Suppressor macrophage treated with lipopolysaccharide for 4 hours (primary cell): ENCODE measurements at regions not wholly inside any gene's neighbourhood (a gene's known extent, or its start where the extent isn't known, plus 50 kb on each side); places are given as distances from the start of the nearest gene placed in this dataset.
"Not testable (repeated sequence)": the region's sequence is repeated elsewhere in the genome, so short reads cannot be mapped to it uniquely, and the experiment has no call there.

ENCODE experiments used
- DNase-seq: peaks from one replicate; pipeline ENCODE4 v3.0.0-alpha.2; 2020

GRCh38 chr5:36482812-36483211 is 123.6 kb upstream of the SLC1A3 start:
- DNase-seq, result no peak

- no peak for DNase-seq
Observed at GRCh38 chr5:36489505-36489904, 116.9 kb upstream of the SLC1A3 start.

GRCh38 chr5:36491856-36492255 is 114.5 kb upstream of the SLC1A3 start:
- no peak for DNase-seq

- DNase-seq, result no peak
Observed at GRCh38 chr5:36492984-36493654, 113.3 kb upstream of the SLC1A3 start.

GRCh38 chr5:36494028-36494427 is 112.4 kb upstream of the SLC1A3 start:
- no peak for DNase-seq

GRCh38 chr5:36494841-36495601 is 111.4 kb upstream of the SLC1A3 start:
- DNase-seq, result no peak

GRCh38 chr5:36495611-36496010 is 110.8 kb upstream of the SLC1A3 start:
- no peak for DNase-seq

GRCh38 chr5:36496471-36496870 is 109.9 kb upstream of the SLC1A3 start:
- DNase-seq, result no peak

GRCh38 chr5:36502608-36503007 is 103.8 kb upstream of the SLC1A3 start:
- no peak for DNase-seq

GRCh38 chr5:36505021-36505420 is 101.4 kb upstream of the SLC1A3 start:
- no peak for DNase-seq

GRCh38 chr5:36507332-36507952 is 99.0 kb upstream of the SLC1A3 start:
- DNase-seq, result peak; percentile 86

- not testable (repeated sequence) for DNase-seq
Observed at GRCh38 chr5:36508331-36508730, 98.1 kb upstream of the SLC1A3 start.

- DNase-seq, result not testable (repeated sequence)
Observed at GRCh38 chr5:36513647-36514046, 92.8 kb upstream of the SLC1A3 start.

- DNase-seq, result no peak
Observed at GRCh38 chr5:36519881-36520280, 86.5 kb upstream of the SLC1A3 start.

- no peak for DNase-seq
Observed at GRCh38 chr5:36521219-36521618, 85.2 kb upstream of the SLC1A3 start.

- DNase-seq, result no peak
Observed at GRCh38 chr5:36521838-36522745, 84.3 kb upstream of the SLC1A3 start.

GRCh38 chr5:36522746-36523065 is 83.7 kb upstream of the SLC1A3 start:
- DNase-seq, result no peak

GRCh38 chr5:36523450-36523849 is 83.0 kb upstream of the SLC1A3 start:
- no peak for DNase-seq

GRCh38 chr5:36523926-36524325 is 82.5 kb upstream of the SLC1A3 start:
- DNase-seq, result no peak

GRCh38 chr5:36526537-36526936 is 79.9 kb upstream of the SLC1A3 start:
- DNase-seq, result no peak

- no peak for DNase-seq
Observed at GRCh38 chr5:36528588-36528987, 77.8 kb upstream of the SLC1A3 start.

- peak; percentile 44 for DNase-seq
Observed at GRCh38 chr5:36529142-36529541, 77.3 kb upstream of the SLC1A3 start.

- no peak for DNase-seq
Observed at GRCh38 chr5:36530215-36530614, 76.2 kb upstream of the SLC1A3 start.
